Suprapubic skin (tissue), 4 donors: ENCODE measurements at regions not wholly inside any gene's neighbourhood (a gene's known extent, or its start where the extent isn't known, plus 50 kb on each side); places are given as distances from the start of the nearest gene placed in this dataset.
"Not testable (repeated sequence)": the region's sequence is repeated elsewhere in the genome, so short reads cannot be mapped to it uniquely, and the experiment has no call there.

ENCODE experiments used
- CTCF ChIP-seq, 2 donors: fragments of 200-600 bp in 1 of 2; fragments of 450-650 bp in 1 of 2; sonication (generic) in 1 of 2; IDR thresholded peaks; one replicate each; pipeline ENCODE4 v1.5.1; 2016 to 2019; ENCODE audit warnings: antibody characterized with exemption in 2 of 2, mild to moderate bottlenecking in 1 of 2, moderate library complexity in 1 of 2
- POLR2A ChIP-seq, 2 donors: fragments of 450-650 bp; IDR thresholded peaks; one replicate each; pipeline ENCODE4 v1.6.1; 2017; ENCODE audit warnings: antibody characterized with exemption in 2 of 2, mild to moderate bottlenecking in 2 of 2, moderate library complexity in 2 of 2
- POLR2AphosphoS5 ChIP-seq, 3 donors: sonication (generic); formaldehyde crosslinking; IDR thresholded peaks; one replicate each; pipeline ENCODE4 v1.6.1; 2017; ENCODE audit warnings: antibody characterized with exemption in 3 of 3

GRCh38 chr2:87559001-87559400 is 188.9 kb upstream of the PLGLB2 start:
- TF ChIP-seq CTCF, POLR2A, POLR2AphosphoS5 (IDR thresholded peaks at IDR 0.05): not testable (repeated sequence)
